Panc1 (cell line): ENCODE measurements at regions not wholly inside any gene's neighbourhood (a gene's known extent, or its start where the extent isn't known, plus 50 kb on each side); places are given as distances from the start of the nearest gene placed in this dataset.

Experiments used
- ATAC-seq: fragments of 200-7000 bp; cut with Tn5 transposase; 2 replicates; pipeline ENCODE4 v1.9.1; 2020; ENCODE audit warnings: mild to moderate bottlenecking, moderate library complexity
- BruUV-seq: library from RNA; stranded (reverse); fragments of 400-500 nt; replicated peaks from 2 replicates; lab custom pipeline; 2021; lab: Mats Ljungman, UMichigan
- CTCF ChIA-PET: fragments of 300-600 bp; sonication (Branson Sonifier 250); formaldehyde crosslinking; loops from one replicate; lab custom pipeline; 2022; ENCODE audit warnings: antibody characterized with exemption; lab: Charles Lee
- POLR2A ChIA-PET: fragments of 300-600 bp; sonication (Branson Sonifier 250); formaldehyde crosslinking; loops from one replicate; lab custom pipeline; 2022; ENCODE audit warnings: antibody characterized with exemption; lab: Charles Lee
- DNase-seq: peaks from one replicate; pipeline ENCODE4 v3.0.0-alpha.2; 2010; ENCODE audit warnings: low read depth, low spot score
- H3K27ac ChIP-seq: 2 replicates; pipeline ENCODE4 v1.5.1; 2011; ENCODE audit warnings: mild to moderate bottlenecking, low read length, inconsistent platforms
- H3K27me3 ChIP-seq: fragments of 200-500 bp; sonication (Bioruptor generic); 2 replicates; pipeline ENCODE4 v1.6.0; 2014; ENCODE audit warnings: low read length, inconsistent platforms; ENCODE audit not compliant: control insufficient read depth, insufficient read depth
- H3K36me3 ChIP-seq: fragments of 200-500 bp; sonication (Bioruptor generic); 2 replicates; pipeline ENCODE4 v1.5.1; 2014; ENCODE audit warnings: inconsistent platforms, mild to moderate bottlenecking, low read length, moderate library complexity; ENCODE audit not compliant: control insufficient read depth, insufficient read depth
- H3K4me1 ChIP-seq: 2 replicates; pipeline ENCODE4 v1.5.1; 2011; ENCODE audit warnings: inconsistent platforms, mild to moderate bottlenecking, low read length, moderate library complexity; ENCODE audit not compliant: control insufficient read depth, insufficient read depth
- H3K4me3 ChIP-seq, 2 experiments: 2 replicates each; pipeline ENCODE4 v1.5.1; 2011 to 2012; ENCODE audit warnings: low read depth in 2 of 2, low read length in 2 of 2, mild to moderate bottlenecking in 2 of 2, inconsistent platforms in 1 of 2, moderate library complexity in 1 of 2
- H3K9me3 ChIP-seq: fragments of 200-500 bp; sonication (Bioruptor generic); 2 replicates; pipeline ENCODE4 v1.5.1; 2014; ENCODE audit warnings: low read depth, mild to moderate bottlenecking, inconsistent platforms, low read length, moderate library complexity; ENCODE audit not compliant: control insufficient read depth, insufficient read depth
- CTCF ChIP-seq: fragments of 450-650 bp; IDR thresholded peaks from 2 replicates; pipeline ENCODE4 v1.5.1; 2017; ENCODE audit warnings: mild to moderate bottlenecking
- POLR2AphosphoS5 ChIP-seq: IDR thresholded peaks from 2 replicates; pipeline ENCODE4 v1.6.1; 2012; ENCODE audit warnings: mild to moderate bottlenecking, low read depth, low read length, moderate library complexity
- REST ChIP-seq, 2 experiments: IDR thresholded peaks; 2 replicates each; pipeline ENCODE4 v1.6.1; 2011 to 2012; ENCODE audit warnings: low read depth in 2 of 2, control low read depth in 1 of 2, low read length in 1 of 2, mild to moderate bottlenecking in 1 of 2, moderate library complexity in 1 of 2; ENCODE audit not compliant: insufficient read depth in 1 of 2
- SIN3A ChIP-seq: IDR thresholded peaks from 2 replicates; pipeline ENCODE4 v1.6.1; 2012; ENCODE audit warnings: low read depth, mild to moderate bottlenecking, low read length, moderate library complexity, borderline replicate concordance; ENCODE audit not compliant: insufficient read depth
- TCF7L2 ChIP-seq: IDR thresholded peaks from 2 replicates; pipeline ENCODE4 v1.6.1; 2011; ENCODE audit warnings: mild to moderate bottlenecking, low read depth, low read length, inconsistent platforms
- in situ Hi-C: cut with HindIII; loops from 2 replicates; pipeline ENCODE4 v1.10.0; 2016; ENCODE audit warnings: low sequenced_read_pairs, low pct_unique_long_range_greater_than_20kb
- intact Hi-C: fragments of 100-400 bp; cut with micrococcal nuclease; formaldehyde crosslinking; loops from one replicate; pipeline ENCODE4 v1.10.0; 2022; ENCODE audit not compliant: unreplicated experiment

GRCh38 chr1:73913025-73913424 is 285.0 kb downstream of the LRRIQ3 start:
- Histone ChIP-seq H3K27me3 (no peaks in the 10 kb centered on the region), H3K4me3 (no peak overlapping the region), H3K4me1 (no peaks in the 10 kb centered on the region), H3K9me3 (no peaks in the 10 kb centered on the region), H3K36me3 (no peaks in the 10 kb centered on the region), H3K27ac (no peak overlapping the region)
- no peak for ATAC-seq
- TF ChIP-seq CTCF (no peak), REST (IDR thresholded peaks at IDR 0.05; ENCODE audit: insufficient read depth in 1 of 2, low read depth in 2 of 2, low read length in 1 of 2) (no peak), TCF7L2 (no peak)
- BruUV-seq, result no TSS peak
- DNase-seq, result no peak
- POLR2A ChIA-PET, result no interaction called here
- CTCF ChIA-PET, result no interaction called here
- in situ Hi-C loops (no loop called here), intact Hi-C loops (no loop called here)

- H3K9me3 ChIP-seq, result no peaks in the 10 kb centered on the region
- no peaks in the 10 kb centered on the region for H3K4me1 ChIP-seq
- no TSS peak for BruUV-seq
- H3K27ac ChIP-seq, result no peak overlapping the region
- POLR2A ChIA-PET, result no interaction called here
- no peak overlapping the region for H3K4me3 ChIP-seq
- H3K27me3 ChIP-seq, result no peaks in the 10 kb centered on the region
- CTCF ChIA-PET, result no interaction called here
- intact Hi-C loops, result no loop called here
- in situ Hi-C loops, result no loop called here
- TF ChIP-seq TCF7L2 (no peak), SIN3A (no peak), POLR2AphosphoS5 (no peak), REST (IDR thresholded peaks at IDR 0.05; ENCODE audit: insufficient read depth in 1 of 2, low read depth in 2 of 2, low read length in 1 of 2) (no peak), CTCF (no peak)
- ATAC-seq, result no peak
- no peak for DNase-seq
- no peaks in the 10 kb centered on the region for H3K36me3 ChIP-seq
These were observed 286.1 kb downstream of the LRRIQ3 start for GRCh38 chr1:73911849-73912248.
